Neural progenitor cell (in vitro differentiated cells): ENCODE measurements at regions not wholly inside any gene's neighbourhood (a gene's known extent, or its start where the extent isn't known, plus 50 kb on each side); places are given as distances from the start of the nearest gene placed in this dataset.

Experiments used
- DNase-seq: peaks from one replicate; pipeline ENCODE4 v3.0.0-alpha.2; 2016; ENCODE audit warnings: low spot score
- H2AFZ ChIP-seq: fragments of 200-600 bp; sonication (generic); replicated peaks from 2 replicates; pipeline ENCODE4 v1.6.1; 2016; ENCODE audit warnings: antibody characterized with exemption
- H3F3A ChIP-seq: fragments of 200-600 bp; sonication (generic); 2 replicates; pipeline ENCODE4 v1.6.1; 2016; ENCODE audit warnings: antibody characterized with exemption, low read depth
- H3K27ac ChIP-seq: fragments of 200-600 bp; sonication (generic); 2 replicates; pipeline ENCODE4 v1.5.1; 2016; ENCODE audit warnings: mild to moderate bottlenecking
- H3K27me3 ChIP-seq: fragments of 200-600 bp; sonication (generic); 2 replicates; pipeline ENCODE4 v1.6.1; 2016; ENCODE audit warnings: mild to moderate bottlenecking, moderate library complexity
- H3K36me3 ChIP-seq: fragments of 200-600 bp; sonication (generic); 2 replicates; pipeline ENCODE4 v1.5.1; 2016
- H3K4me1 ChIP-seq: fragments of 200-600 bp; sonication (generic); 2 replicates; pipeline ENCODE4 v1.6.1; 2016; ENCODE audit warnings: mixed run types
- H3K4me2 ChIP-seq: fragments of 200-600 bp; sonication (generic); 2 replicates; pipeline ENCODE4 v1.6.1; 2016
- H3K4me3 ChIP-seq: fragments of 200-600 bp; sonication (generic); 2 replicates; pipeline ENCODE4 v1.5.1; 2016
- H3K79me2 ChIP-seq: fragments of 200-600 bp; sonication (generic); 2 replicates; pipeline ENCODE4 v1.6.1; 2016; ENCODE audit warnings: low read depth
- H3K9ac ChIP-seq: fragments of 200-600 bp; sonication (generic); 2 replicates; pipeline ENCODE4 v1.6.1; 2016
- H3K9me3 ChIP-seq: fragments of 200-600 bp; sonication (generic); 2 replicates; pipeline ENCODE4 v1.5.1; 2016; ENCODE audit warnings: low read depth
- H4K20me1 ChIP-seq: fragments of 200-600 bp; sonication (generic); 2 replicates; pipeline ENCODE4 v1.6.1; 2016; ENCODE audit warnings: low read depth
- H3K27ac Mint-ChIP-seq: 3 replicates; pipeline ENCODE4 v1.8.0; 2021; ENCODE audit warnings: mixed read lengths
- H3K27me3 Mint-ChIP-seq: 2 replicates; pipeline ENCODE4 v1.8.0; 2022; ENCODE audit warnings: low read depth, mild to moderate bottlenecking, inconsistent platforms, moderate library complexity, mixed read lengths; ENCODE audit not compliant: insufficient read depth
- H3K36me3 Mint-ChIP-seq: 3 replicates; pipeline ENCODE4 v1.8.0; 2021; ENCODE audit warnings: mixed read lengths
- H3K4me1 Mint-ChIP-seq: 3 replicates; pipeline ENCODE4 v1.8.0; 2021; ENCODE audit warnings: mixed read lengths
- H3K4me3 Mint-ChIP-seq: 3 replicates; pipeline ENCODE4 v1.8.0; 2021; ENCODE audit warnings: mild to moderate bottlenecking, moderate library complexity, mixed read lengths
- H3K9me3 Mint-ChIP-seq: 3 replicates; pipeline ENCODE4 v1.8.0; 2020; ENCODE audit warnings: mixed read lengths
- EZH2 ChIP-seq: fragments of 200-600 bp; sonication (generic); IDR thresholded peaks from 2 replicates; pipeline ENCODE4 v1.6.1; 2017; ENCODE audit warnings: antibody characterized with exemption, mild to moderate bottlenecking, moderate library complexity
- EZH2phosphoT487 ChIP-seq: fragments of 200-600 bp; sonication (generic); IDR thresholded peaks from 2 replicates; pipeline ENCODE4 v1.6.1; 2017; ENCODE audit warnings: antibody characterized with exemption
- TF ChIP-seq, protein P1 (sequence below): fragments of 200-600 bp; sonication (generic); IDR thresholded peaks from 2 replicates; pipeline ENCODE4 v1.5.1; 2017; ENCODE audit warnings: antibody characterized with exemption, mild to moderate bottlenecking

DNA sequence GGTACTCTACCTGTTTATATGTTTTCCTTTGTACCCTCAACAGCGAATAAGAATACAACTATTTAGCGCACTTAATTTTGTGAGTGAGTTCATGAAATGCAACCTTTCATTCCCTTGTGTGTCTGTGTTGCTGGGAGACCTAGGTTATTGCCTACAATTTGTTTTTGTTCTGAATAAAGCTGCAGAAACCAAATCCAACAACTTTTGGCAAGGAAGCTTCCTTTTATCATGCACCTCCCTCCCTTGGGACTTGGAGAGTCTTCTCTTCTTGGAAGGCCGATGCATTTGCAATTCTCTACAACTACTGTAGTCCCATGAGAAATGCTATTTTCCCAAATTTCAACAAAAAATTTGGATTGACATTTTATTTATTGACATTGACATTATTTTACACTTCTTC is 1002.4 kb upstream of the CADM2 start:
- Histone ChIP-seq H2AFZ (peak overlapping the region; percentile 26), H3K27me3 (no peaks in the 10 kb centered on the region), H3F3A (no peaks in the 10 kb centered on the region), H3K9me3 (no peaks in the 10 kb centered on the region), H3K4me3 (no peak overlapping the region), H3K36me3 (no peaks in the 10 kb centered on the region), H4K20me1 (no peaks in the 10 kb centered on the region), H3K4me2 (no peak overlapping the region), H3K79me2 (no peaks in the 10 kb centered on the region), H3K9ac (no peak overlapping the region), H3K27ac (no peak overlapping the region), H3K4me1 (peaks cover 7% of the 10 kb centered on the region)
- Mint-ChIP-seq H3K27me3 (no peaks in the 10 kb centered on the region), H3K4me3 (no peak overlapping the region), H3K27ac (no peak overlapping the region), H3K36me3 (no peaks in the 10 kb centered on the region), H3K9me3 (no peaks in the 10 kb centered on the region), H3K4me1 (peaks cover 11% of the 10 kb centered on the region)
- TF ChIP-seq EZH2phosphoT487 = no peak
- TF ChIP-seq, protein P1, sequence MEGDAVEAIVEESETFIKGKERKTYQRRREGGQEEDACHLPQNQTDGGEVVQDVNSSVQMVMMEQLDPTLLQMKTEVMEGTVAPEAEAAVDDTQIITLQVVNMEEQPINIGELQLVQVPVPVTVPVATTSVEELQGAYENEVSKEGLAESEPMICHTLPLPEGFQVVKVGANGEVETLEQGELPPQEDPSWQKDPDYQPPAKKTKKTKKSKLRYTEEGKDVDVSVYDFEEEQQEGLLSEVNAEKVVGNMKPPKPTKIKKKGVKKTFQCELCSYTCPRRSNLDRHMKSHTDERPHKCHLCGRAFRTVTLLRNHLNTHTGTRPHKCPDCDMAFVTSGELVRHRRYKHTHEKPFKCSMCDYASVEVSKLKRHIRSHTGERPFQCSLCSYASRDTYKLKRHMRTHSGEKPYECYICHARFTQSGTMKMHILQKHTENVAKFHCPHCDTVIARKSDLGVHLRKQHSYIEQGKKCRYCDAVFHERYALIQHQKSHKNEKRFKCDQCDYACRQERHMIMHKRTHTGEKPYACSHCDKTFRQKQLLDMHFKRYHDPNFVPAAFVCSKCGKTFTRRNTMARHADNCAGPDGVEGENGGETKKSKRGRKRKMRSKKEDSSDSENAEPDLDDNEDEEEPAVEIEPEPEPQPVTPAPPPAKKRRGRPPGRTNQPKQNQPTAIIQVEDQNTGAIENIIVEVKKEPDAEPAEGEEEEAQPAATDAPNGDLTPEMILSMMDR = no peak
- no peak for DNase-seq

DNA sequence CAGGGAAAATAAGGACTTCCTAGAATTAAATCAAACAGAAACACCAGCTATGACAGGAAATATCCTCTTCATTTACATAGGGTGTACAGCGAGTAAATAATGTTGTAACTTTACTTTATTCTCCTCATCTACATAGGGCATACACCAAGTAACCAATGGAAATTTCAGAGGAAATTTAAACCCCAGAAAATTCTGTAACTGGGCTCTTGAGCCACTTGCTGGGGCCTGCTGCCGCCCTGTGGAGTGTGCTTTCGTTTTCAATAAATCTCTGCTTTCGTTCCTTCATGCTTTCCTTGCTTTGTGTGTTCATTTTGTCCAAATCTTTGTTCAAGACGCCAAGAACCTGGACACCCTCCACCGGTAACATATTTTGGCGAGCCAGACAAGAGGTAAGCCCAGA is 990.4 kb upstream of the CADM2 start:
- Mint-ChIP-seq H3K27ac (no peak overlapping the region), H3K36me3 (no peaks in the 10 kb centered on the region), H3K4me3 (no peak overlapping the region), H3K27me3 (no peaks in the 10 kb centered on the region), H3K4me1 (no peaks in the 10 kb centered on the region), H3K9me3 (no peaks in the 10 kb centered on the region)
- H3K9me3 ChIP-seq = no peaks in the 10 kb centered on the region
- no peak overlapping the region for H2AFZ ChIP-seq
- no peaks in the 10 kb centered on the region for H3F3A ChIP-seq
- no peak for DNase-seq
- H3K27ac ChIP-seq = no peak overlapping the region
- no peak overlapping the region for H3K4me3 ChIP-seq
- H3K4me2 ChIP-seq = no peak overlapping the region
- no peaks in the 10 kb centered on the region for H4K20me1 ChIP-seq
- H3K27me3 ChIP-seq = no peaks in the 10 kb centered on the region
- TF ChIP-seq EZH2 (no peak), EZH2phosphoT487 (no peak)
- TF ChIP-seq, protein P1 = peak; percentile 16
- H3K79me2 ChIP-seq = no peaks in the 10 kb centered on the region
- H3K9ac ChIP-seq = no peak overlapping the region
- no peaks in the 10 kb centered on the region for H3K4me1 ChIP-seq
- no peaks in the 10 kb centered on the region for H3K36me3 ChIP-seq

DNA sequence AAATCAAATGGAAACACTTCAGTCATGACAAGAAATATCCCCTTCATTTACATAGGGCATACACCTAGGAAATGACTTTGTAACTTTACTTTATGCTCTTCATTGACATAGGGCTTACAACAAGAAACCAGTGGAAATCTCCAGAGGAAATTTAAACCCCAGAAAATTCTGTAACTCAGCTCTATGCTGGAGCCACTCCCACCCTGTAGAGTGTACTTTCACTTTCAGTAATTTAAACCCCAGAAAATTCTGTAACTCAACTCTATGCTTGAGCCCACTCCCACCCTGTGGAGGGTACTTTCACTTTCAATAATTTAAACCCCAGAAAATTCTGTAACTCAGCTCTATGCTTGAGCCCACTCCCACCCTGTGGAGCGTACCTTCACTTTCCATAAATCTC is 987.1 kb upstream of the CADM2 start:
- Mint-ChIP-seq H3K36me3 (no peaks in the 10 kb centered on the region), H3K9me3 (no peaks in the 10 kb centered on the region), H3K27ac (no peak overlapping the region), H3K4me1 (no peaks in the 10 kb centered on the region), H3K27me3 (no peaks in the 10 kb centered on the region), H3K4me3 (no peak overlapping the region)
- H3K9me3 ChIP-seq = no peaks in the 10 kb centered on the region
- no peaks in the 10 kb centered on the region for H3K36me3 ChIP-seq
- no peaks in the 10 kb centered on the region for H4K20me1 ChIP-seq
- H3K79me2 ChIP-seq = no peaks in the 10 kb centered on the region
- H3K27ac ChIP-seq = no peak overlapping the region
- H3K9ac ChIP-seq = no peak overlapping the region
- no peak overlapping the region for H3K4me3 ChIP-seq
- no peak overlapping the region for H3K4me2 ChIP-seq
- TF ChIP-seq EZH2phosphoT487 (no peak), EZH2 (no peak)
- TF ChIP-seq, protein P1 = no peak
- no peaks in the 10 kb centered on the region for H3K4me1 ChIP-seq
- H3F3A ChIP-seq = no peaks in the 10 kb centered on the region
- no peaks in the 10 kb centered on the region for H3K27me3 ChIP-seq
- DNase-seq = no peak
- H2AFZ ChIP-seq = no peak overlapping the region

DNA sequence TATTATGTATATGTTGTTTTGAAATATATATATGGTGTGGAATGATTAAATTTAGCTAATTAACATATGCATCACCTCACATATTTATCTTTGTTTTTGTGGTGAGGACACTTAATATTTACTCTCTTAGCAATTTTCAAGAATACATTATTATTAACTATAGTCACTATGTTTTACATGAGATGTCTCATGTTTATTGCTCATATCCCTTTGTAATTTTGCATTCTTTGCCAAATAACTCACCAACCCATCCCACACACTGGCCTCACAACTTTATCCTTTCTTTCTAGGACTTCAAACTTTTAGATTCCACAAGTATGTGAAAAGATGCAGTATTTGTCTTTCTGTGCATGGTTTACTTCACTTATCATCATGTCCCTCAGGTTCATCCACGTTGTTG is 950.2 kb upstream of the CADM2 start:
- Histone ChIP-seq H3K27ac (no peak overlapping the region), H3F3A (no peaks in the 10 kb centered on the region), H4K20me1 (no peaks in the 10 kb centered on the region), H3K4me2 (no peak overlapping the region), H3K9ac (no peak overlapping the region), H3K36me3 (no peaks in the 10 kb centered on the region), H3K4me3 (no peak overlapping the region), H3K4me1 (no peaks in the 10 kb centered on the region), H3K27me3 (no peaks in the 10 kb centered on the region), H2AFZ (no peak overlapping the region), H3K79me2 (no peaks in the 10 kb centered on the region), H3K9me3 (no peaks in the 10 kb centered on the region)
- Mint-ChIP-seq H3K4me3 (no peak overlapping the region), H3K36me3 (no peaks in the 10 kb centered on the region), H3K27me3 (no peaks in the 10 kb centered on the region), H3K4me1 (no peaks in the 10 kb centered on the region), H3K9me3 (no peaks in the 10 kb centered on the region), H3K27ac (no peak overlapping the region)
- DNase-seq = no peak
- no peak for TF ChIP-seq EZH2
- no peak for TF ChIP-seq EZH2phosphoT487
- TF ChIP-seq, protein P1 = no peak
